ENCODE measurements at regions not wholly inside any gene's neighbourhood (a gene's known extent, or its start where the extent isn't known, plus 50 kb on each side); places are given as distances from the start of the nearest gene placed in this dataset.
"Not testable (repeated sequence)": the region's sequence is repeated elsewhere in the genome, so short reads cannot be mapped to it uniquely, and the experiment has no call there.

- TF ChIP-seq CTCF (IDR thresholded peaks at IDR 0.05) (no peak), NR3C1 (IDR thresholded peaks at IDR 0.05) (no peak)
Measured at GRCh38 chr6:61192610-61193009, 1093.4 kb downstream of the KHDRBS2 start (continued).

GRCh38 chr6:61168878-61169277, 1117.1 kb downstream of the KHDRBS2 start:
- Histone ChIP-seq H3K4me1 (no peaks in the 10 kb centered on the region), H3K9me3 (no peaks in the 10 kb centered on the region), H3K4me3 (no peak overlapping the region), H3K27ac (no peak overlapping the region), H3K4me2 (no peak overlapping the region)
- WGBS (ENCODE audit: missing lambda C conversion rate), result 10% methylated on average over 2 of the region's 2 CpGs
- ATAC-seq, result no peak
- POLR2A ChIA-PET, result no interaction called here
- no peak for TF ChIP-seq POLR2A (IDR thresholded peaks at IDR 0.05; ENCODE audit: low read length)
- no peak for DNase-seq (ENCODE audit: low read depth in 1 of 2, low spot score in 1 of 2)
- CTCF ChIA-PET, result no interaction called here
- FAIRE-seq, result no peak

GRCh38 chr6:61149039-61149438, 1137.0 kb downstream of the KHDRBS2 start:
- H3K9me3 ChIP-seq; CTCF ChIA-PET; H3K4me2 ChIP-seq; H3K27ac ChIP-seq; ATAC-seq; POLR2A ChIA-PET; DNase-seq (ENCODE audit: low read depth in 1 of 2, low spot score in 1 of 2); FAIRE-seq; H3K4me3 ChIP-seq; H3K4me1 ChIP-seq: not testable (repeated sequence)
- 0% methylated on average over 2 of the region's 3 CpGs for WGBS (ENCODE audit: missing lambda C conversion rate)

- CTCF ChIA-PET; FAIRE-seq; H3K27ac ChIP-seq; H3K9me3 ChIP-seq; H3K4me2 ChIP-seq; H3K4me3 ChIP-seq; ATAC-seq; H3K4me1 ChIP-seq; DNase-seq (ENCODE audit: low read depth in 1 of 2, low spot score in 1 of 2); POLR2A ChIA-PET: not testable (repeated sequence)
Measured at GRCh38 chr6:61142261-61142660, 1143.8 kb downstream of the KHDRBS2 start.

- CTCF ChIA-PET, result no interaction called here
- H3K27ac ChIP-seq, result no peak overlapping the region
- no peaks in the 10 kb centered on the region for H3K4me1 ChIP-seq
- H3K4me2 ChIP-seq, result no peak overlapping the region
- 2% methylated on average over 5 of the region's 5 CpGs for WGBS (ENCODE audit: missing lambda C conversion rate)
- ATAC-seq (no peak), DNase-seq (ENCODE audit: low read depth in 1 of 2, low spot score in 1 of 2) (no peak), FAIRE-seq (no peak)
- H3K4me3 ChIP-seq, result no peak overlapping the region
- POLR2A ChIA-PET, result no interaction called here
- TF ChIP-seq RNF2 (IDR thresholded peaks at IDR 0.05; ENCODE audit: borderline replicate concordance, low read depth) (no peak), MAFK (IDR thresholded peaks at IDR 0.05; ENCODE audit: partially characterized antibody) (no peak), ZNF302 (CRISPR knock-in tag; IDR thresholded peaks at IDR 0.05) (no peak), SMC3 (IDR thresholded peaks at IDR 0.05) (no peak), HDAC2 (IDR thresholded peaks at IDR 0.05) (no peak), GATA3 (IDR thresholded peaks at IDR 0.05; ENCODE audit: borderline replicate concordance) (no peak), NPAS2 (CRISPR knock-in tag; IDR thresholded peaks at IDR 0.05; ENCODE audit: borderline replicate concordance) (no peak), JUN (IDR thresholded peaks at IDR 0.05) (no peak), FOSL2 (IDR thresholded peaks at IDR 0.05) (no peak), FOSL2 (CRISPR knock-in tag; IDR thresholded peaks at IDR 0.05) (no peak), ESRRA (IDR thresholded peaks at IDR 0.05; ENCODE audit: borderline replicate concordance, low read length) (no peak), CBX8 (IDR thresholded peaks at IDR 0.05) (no peak), ZC3H11A (IDR thresholded peaks at IDR 0.05) (no peak)
- H3K9me3 ChIP-seq, result no peaks in the 10 kb centered on the region
Measured at GRCh38 chr6:61134028-61134427, 1152.0 kb downstream of the KHDRBS2 start.

- H3K4me2 ChIP-seq; H3K4me3 ChIP-seq; H3K9me3 ChIP-seq; DNase-seq (ENCODE audit: low read depth in 1 of 2, low spot score in 1 of 2); H3K27ac ChIP-seq; FAIRE-seq; POLR2A ChIA-PET; H3K4me1 ChIP-seq; CTCF ChIA-PET; ATAC-seq: not testable (repeated sequence)
- 10% methylated on average over 1 of the region's 1 CpG for WGBS (ENCODE audit: missing lambda C conversion rate)
Measured at GRCh38 chr6:61114185-61114584, 1171.8 kb downstream of the KHDRBS2 start.

- ATAC-seq, result not testable (repeated sequence)
Measured at GRCh38 chr6:61107914-61108313, 1178.1 kb downstream of the KHDRBS2 start.

GRCh38 chr6:61103660-61104059, 1182.4 kb downstream of the KHDRBS2 start:
- ATAC-seq; H3K9me3 ChIP-seq; POLR2A ChIA-PET; DNase-seq (ENCODE audit: low read depth in 1 of 2, low spot score in 1 of 2); H3K4me1 ChIP-seq; FAIRE-seq; CTCF ChIA-PET; H3K27ac ChIP-seq; H3K4me3 ChIP-seq; H3K4me2 ChIP-seq: not testable (repeated sequence)
- 7% methylated on average over 3 of the region's 3 CpGs for WGBS (ENCODE audit: missing lambda C conversion rate)

More at GRCh38 chr6:61107914-61108313, 1178.1 kb downstream of the KHDRBS2 start:
- H3K27ac ChIP-seq; H3K4me3 ChIP-seq; H3K4me2 ChIP-seq; H3K4me1 ChIP-seq; POLR2A ChIA-PET; DNase-seq (ENCODE audit: low read depth in 1 of 2, low spot score in 1 of 2); FAIRE-seq; CTCF ChIA-PET; H3K9me3 ChIP-seq: not testable (repeated sequence)
- 5% methylated on average over 2 of the region's 7 CpGs for WGBS (ENCODE audit: missing lambda C conversion rate)

Measured in A549 (cell line).